PC-3 (cell line): ENCODE measurements at regions not wholly inside any gene's neighbourhood (a gene's known extent, or its start where the extent isn't known, plus 50 kb on each side); places are given as distances from the start of the nearest gene placed in this dataset.

Source experiments
- EZH2 ChIP-seq: fragments of 300-600 bp; sonication (generic); IDR thresholded peaks from one replicate; pipeline ENCODE4 v1.6.1; 2017; ENCODE audit warnings: antibody characterized with exemption, mild to moderate bottlenecking, low read length; ENCODE audit not compliant: unreplicated experiment
- EZH2phosphoT487 ChIP-seq: fragments of 300-600 bp; sonication (generic); IDR thresholded peaks from 2 replicates; pipeline ENCODE4 v1.6.1; 2018; ENCODE audit warnings: mild to moderate bottlenecking, antibody characterized with exemption, low read length, borderline replicate concordance
- TF ChIP-seq, protein P1 (sequence below): fragments of 300-600 bp; sonication (generic); conservative IDR thresholded peaks from 2 replicates; pipeline ENCODE4 v1.5.1; 2017; ENCODE audit warnings: antibody characterized with exemption, low read depth, mild to moderate bottlenecking, low read length

DNA sequence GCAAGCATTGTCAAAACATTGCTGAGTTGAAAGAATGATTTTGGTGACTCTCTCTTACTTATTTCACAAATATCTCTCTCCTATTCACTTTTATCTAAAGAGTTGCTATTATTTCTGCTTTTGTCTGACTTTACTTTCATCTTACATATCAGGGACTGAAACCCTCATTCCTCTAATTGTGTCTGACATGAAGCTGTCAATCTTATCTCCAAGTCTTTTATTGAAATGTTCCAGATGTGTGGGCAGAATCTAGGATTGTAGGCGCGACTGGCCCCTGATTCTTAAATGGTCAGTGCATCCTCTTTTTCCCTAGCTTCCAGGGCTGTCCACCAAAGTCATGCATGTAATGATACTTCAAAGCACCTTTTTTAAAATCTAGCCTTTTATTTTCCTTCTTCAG, 174.6 kb downstream of the NDFIP2 start:
- TF ChIP-seq EZH2phosphoT487 (no peak), EZH2 (no peak)
- TF ChIP-seq, protein P1, sequence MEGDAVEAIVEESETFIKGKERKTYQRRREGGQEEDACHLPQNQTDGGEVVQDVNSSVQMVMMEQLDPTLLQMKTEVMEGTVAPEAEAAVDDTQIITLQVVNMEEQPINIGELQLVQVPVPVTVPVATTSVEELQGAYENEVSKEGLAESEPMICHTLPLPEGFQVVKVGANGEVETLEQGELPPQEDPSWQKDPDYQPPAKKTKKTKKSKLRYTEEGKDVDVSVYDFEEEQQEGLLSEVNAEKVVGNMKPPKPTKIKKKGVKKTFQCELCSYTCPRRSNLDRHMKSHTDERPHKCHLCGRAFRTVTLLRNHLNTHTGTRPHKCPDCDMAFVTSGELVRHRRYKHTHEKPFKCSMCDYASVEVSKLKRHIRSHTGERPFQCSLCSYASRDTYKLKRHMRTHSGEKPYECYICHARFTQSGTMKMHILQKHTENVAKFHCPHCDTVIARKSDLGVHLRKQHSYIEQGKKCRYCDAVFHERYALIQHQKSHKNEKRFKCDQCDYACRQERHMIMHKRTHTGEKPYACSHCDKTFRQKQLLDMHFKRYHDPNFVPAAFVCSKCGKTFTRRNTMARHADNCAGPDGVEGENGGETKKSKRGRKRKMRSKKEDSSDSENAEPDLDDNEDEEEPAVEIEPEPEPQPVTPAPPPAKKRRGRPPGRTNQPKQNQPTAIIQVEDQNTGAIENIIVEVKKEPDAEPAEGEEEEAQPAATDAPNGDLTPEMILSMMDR, result no peak
